OCI-LY7 (cell line): ENCODE measurements at regions not wholly inside any gene's neighbourhood (a gene's known extent, or its start where the extent isn't known, plus 50 kb on each side); places are given as distances from the start of the nearest gene placed in this dataset.

ENCODE experiments used
- BruUV-seq: library from RNA; stranded (reverse); fragments of 400-500 nt; replicated peaks from 2 replicates; lab custom pipeline; 2021; lab: Mats Ljungman, UMichigan
- CTCF ChIA-PET: fragments of 300-600 bp; sonication (Branson Sonifier 250); formaldehyde crosslinking; loops from one replicate; lab custom pipeline; 2022; ENCODE audit warnings: antibody characterized with exemption; ENCODE audit not compliant: unreplicated experiment; lab: Charles Lee
- POLR2A ChIA-PET: fragments of 300-600 bp; sonication (Branson Sonifier 250); formaldehyde crosslinking; loops from one replicate; lab custom pipeline; 2022; ENCODE audit warnings: antibody characterized with exemption; lab: Charles Lee
- DNase-seq: peaks from one replicate; pipeline ENCODE4 v3.0.0-alpha.2; 2015; ENCODE audit warnings: low spot score
- H2AFZ ChIP-seq: fragments of 200-600 bp; sonication (generic), shearing (Covaris generic); 2 replicates; pipeline ENCODE4 v1.6.1; 2014; ENCODE audit warnings: mild to moderate bottlenecking, antibody characterized with exemption, low read length, moderate library complexity
- H3K27ac ChIP-seq: fragments of 200-600 bp; sonication (generic); 2 replicates; pipeline ENCODE4 v1.5.1; 2014; ENCODE audit warnings: mixed run types, low read depth, mild to moderate bottlenecking, moderate library complexity, low read length, inconsistent platforms; ENCODE audit not compliant: poor library complexity, severe bottlenecking
- H3K36me3 ChIP-seq: fragments of 200-600 bp; sonication (generic); 2 replicates; pipeline ENCODE4 v1.6.1; 2014; ENCODE audit warnings: mild to moderate bottlenecking, antibody characterized with exemption, low read length, moderate library complexity, mixed read lengths; ENCODE audit not compliant: insufficient read depth
- H3K4me1 ChIP-seq: fragments of 200-600 bp; sonication (generic); 2 replicates; pipeline ENCODE4 v1.5.1; 2014; ENCODE audit warnings: mild to moderate bottlenecking, low read length; ENCODE audit not compliant: insufficient read depth, poor library complexity, severe bottlenecking
- H3K4me2 ChIP-seq: fragments of 200-600 bp; sonication (generic); 2 replicates; pipeline ENCODE4 v1.6.1; 2014; ENCODE audit warnings: mild to moderate bottlenecking, low read length
- H3K4me3 ChIP-seq: fragments of 200-600 bp; sonication (generic); 2 replicates; pipeline ENCODE4 v1.5.1; 2014; ENCODE audit warnings: mild to moderate bottlenecking, low read depth, low read length; ENCODE audit not compliant: poor library complexity, severe bottlenecking
- H3K79me2 ChIP-seq: fragments of 200-600 bp; sonication (generic); 2 replicates; pipeline ENCODE4 v1.6.1; 2016; ENCODE audit warnings: low read depth, mild to moderate bottlenecking, low read length, moderate library complexity, mixed read lengths; ENCODE audit not compliant: insufficient read depth
- H3K9me2 ChIP-seq: fragments of 200-600 bp; sonication (generic); 2 replicates; pipeline ENCODE4 v1.6.1; 2016; ENCODE audit warnings: mild to moderate bottlenecking, low read length, mixed read lengths; ENCODE audit not compliant: insufficient read depth
- H3K9me3 ChIP-seq: fragments of 200-600 bp; sonication (generic); 2 replicates; pipeline ENCODE4 v1.6.1; 2014; ENCODE audit warnings: mild to moderate bottlenecking, mixed run types, low read length, mixed read lengths
- H4K20me1 ChIP-seq: fragments of 200-600 bp; sonication (generic); 2 replicates; pipeline ENCODE4 v1.6.1; 2014; ENCODE audit warnings: mild to moderate bottlenecking, antibody characterized with exemption, low read length, moderate library complexity, mixed read lengths; ENCODE audit not compliant: insufficient read depth
- EZH2phosphoT487 ChIP-seq: fragments of 200-600 bp; sonication (generic); IDR thresholded peaks from 2 replicates; pipeline ENCODE4 v1.6.1; 2018; ENCODE audit warnings: low read depth, borderline replicate concordance, mild to moderate bottlenecking, mixed run types, antibody characterized with exemption, low read length, moderate library complexity, mixed read lengths
- intact Hi-C: fragments of 100-400 bp; cut with micrococcal nuclease; formaldehyde crosslinking; loops from one replicate; pipeline ENCODE4 v1.10.0; 2022; ENCODE audit not compliant: unreplicated experiment
- TF ChIP-seq, protein P1 (sequence below): fragments of 200-600 bp; sonication (generic); conservative IDR thresholded peaks from 2 replicates; pipeline ENCODE4 v1.5.1; 2014; ENCODE audit warnings: mild to moderate bottlenecking, antibody characterized with exemption, low read length, moderate library complexity, mixed read lengths

DNA sequence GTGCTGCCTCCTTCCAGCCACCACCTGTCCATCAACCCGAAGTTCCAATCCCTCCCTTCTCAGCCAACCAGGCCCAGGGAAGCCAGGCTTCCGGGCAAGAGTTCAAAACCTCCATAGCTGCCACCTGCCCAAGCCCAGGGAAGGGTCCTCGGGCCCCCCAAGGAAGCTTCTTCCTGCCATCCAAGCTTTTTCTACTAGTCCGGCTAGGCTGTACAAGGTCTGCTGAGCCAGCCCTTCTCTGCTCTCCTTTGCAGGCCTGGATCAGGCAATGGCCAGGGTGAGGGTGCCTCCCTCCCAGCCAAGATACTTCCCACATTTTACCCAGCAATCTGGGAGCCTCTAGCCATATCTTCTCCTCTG lies 96.2 kb downstream of the PJA1 start:
- no peak for DNase-seq
- no peaks in the 10 kb centered on the region for H4K20me1 ChIP-seq
- intact Hi-C loops: no loop called here
- H3K4me3 ChIP-seq: no peak overlapping the region
- POLR2A ChIA-PET: no interaction called here
- no peak for TF ChIP-seq EZH2phosphoT487
- TF ChIP-seq, protein P1, sequence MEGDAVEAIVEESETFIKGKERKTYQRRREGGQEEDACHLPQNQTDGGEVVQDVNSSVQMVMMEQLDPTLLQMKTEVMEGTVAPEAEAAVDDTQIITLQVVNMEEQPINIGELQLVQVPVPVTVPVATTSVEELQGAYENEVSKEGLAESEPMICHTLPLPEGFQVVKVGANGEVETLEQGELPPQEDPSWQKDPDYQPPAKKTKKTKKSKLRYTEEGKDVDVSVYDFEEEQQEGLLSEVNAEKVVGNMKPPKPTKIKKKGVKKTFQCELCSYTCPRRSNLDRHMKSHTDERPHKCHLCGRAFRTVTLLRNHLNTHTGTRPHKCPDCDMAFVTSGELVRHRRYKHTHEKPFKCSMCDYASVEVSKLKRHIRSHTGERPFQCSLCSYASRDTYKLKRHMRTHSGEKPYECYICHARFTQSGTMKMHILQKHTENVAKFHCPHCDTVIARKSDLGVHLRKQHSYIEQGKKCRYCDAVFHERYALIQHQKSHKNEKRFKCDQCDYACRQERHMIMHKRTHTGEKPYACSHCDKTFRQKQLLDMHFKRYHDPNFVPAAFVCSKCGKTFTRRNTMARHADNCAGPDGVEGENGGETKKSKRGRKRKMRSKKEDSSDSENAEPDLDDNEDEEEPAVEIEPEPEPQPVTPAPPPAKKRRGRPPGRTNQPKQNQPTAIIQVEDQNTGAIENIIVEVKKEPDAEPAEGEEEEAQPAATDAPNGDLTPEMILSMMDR: no peak
- H3K9me2 ChIP-seq: no peaks in the 10 kb centered on the region
- H3K9me3 ChIP-seq: no peaks in the 10 kb centered on the region
- H3K36me3 ChIP-seq: no peaks in the 10 kb centered on the region
- no peak overlapping the region for H3K4me2 ChIP-seq
- no peak overlapping the region for H2AFZ ChIP-seq
- CTCF ChIA-PET: no interaction called here
- H3K4me1 ChIP-seq: no peaks in the 10 kb centered on the region
- H3K27ac ChIP-seq: no peak overlapping the region
- H3K79me2 ChIP-seq: no peaks in the 10 kb centered on the region
- no TSS peak for BruUV-seq

DNA sequence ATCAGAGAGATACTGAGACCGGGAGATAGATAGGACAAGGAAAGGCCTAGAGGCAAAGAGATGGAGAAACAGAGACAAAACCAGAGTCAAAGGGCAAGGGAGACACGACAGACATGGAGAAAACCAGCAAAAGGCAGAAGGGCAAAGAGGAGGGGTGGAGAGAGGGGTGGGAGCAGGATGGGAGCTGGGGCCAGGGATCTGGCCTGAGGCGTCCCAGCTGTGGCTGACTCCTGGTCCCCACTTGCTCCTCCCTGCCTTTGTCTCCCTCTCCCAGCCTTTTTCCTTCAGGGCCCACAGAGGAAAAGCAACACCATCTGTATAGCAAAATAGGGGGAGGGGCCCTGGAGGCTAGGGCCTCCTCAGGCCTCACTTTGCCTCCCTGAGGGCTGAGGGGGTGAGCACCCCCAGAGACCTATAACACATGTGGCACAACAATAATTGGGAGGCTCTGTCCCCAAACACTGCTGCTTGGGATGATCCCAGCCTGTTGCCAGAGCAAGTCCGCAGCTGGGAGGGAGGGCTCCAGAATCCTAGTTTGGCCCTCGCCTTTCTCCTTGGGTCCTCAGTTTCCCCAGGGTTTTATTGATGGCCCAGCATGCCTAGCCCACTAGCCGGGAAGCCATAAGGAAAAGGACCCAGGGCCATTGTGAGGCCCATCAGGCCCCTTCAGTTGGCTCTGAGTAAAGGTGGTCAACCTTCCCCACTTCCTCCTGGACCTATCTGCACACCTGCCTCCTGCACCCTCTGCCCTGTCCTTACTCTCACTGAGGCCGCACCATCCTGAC lies 96.8 kb downstream of the PJA1 start:
- Histone ChIP-seq H3K4me3 (no peak overlapping the region), H3K9me3 (no peaks in the 10 kb centered on the region), H3K9me2 (no peaks in the 10 kb centered on the region), H2AFZ (no peak overlapping the region), H3K27ac (no peak overlapping the region), H3K36me3 (no peaks in the 10 kb centered on the region), H3K79me2 (no peaks in the 10 kb centered on the region), H3K4me2 (no peak overlapping the region), H4K20me1 (no peaks in the 10 kb centered on the region), H3K4me1 (no peaks in the 10 kb centered on the region)
- BruUV-seq: no TSS peak
- ChIA-PET POLR2A (interaction anchor here (0.6 kb wide), 1 partner anchor 121 kb away, joined by 5 read pairs; no protein-coding TSS in a partner anchor), CTCF (no interaction called here)
- DNase-seq: no peak
- intact Hi-C loops: no loop called here
- TF ChIP-seq, protein P1: no peak
- no peak for TF ChIP-seq EZH2phosphoT487

DNA sequence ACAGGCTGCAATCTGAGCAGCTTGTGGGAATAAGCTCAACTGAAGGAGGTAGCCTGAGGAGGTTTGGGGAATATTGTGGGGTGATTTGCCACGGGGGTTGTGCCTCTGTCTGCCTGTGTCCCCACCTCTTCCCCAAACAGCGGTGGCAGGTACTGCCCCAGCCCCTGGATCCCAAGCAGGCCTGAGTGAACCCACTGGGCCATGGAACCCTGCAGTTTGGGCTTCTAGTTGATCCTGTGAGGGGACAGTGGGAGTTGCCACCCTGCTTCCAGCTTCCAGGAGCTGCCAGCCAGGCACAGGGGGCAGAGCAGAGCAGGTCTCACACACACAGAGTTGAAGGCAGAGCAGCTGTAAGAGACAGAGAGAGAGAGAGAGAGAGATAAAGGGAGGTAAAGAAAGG lies 97.4 kb downstream of the PJA1 start:
- CTCF ChIA-PET: no interaction called here
- no peak for DNase-seq
- H3K36me3 ChIP-seq: no peaks in the 10 kb centered on the region
- H3K27ac ChIP-seq: no peak overlapping the region
- H3K4me2 ChIP-seq: no peak overlapping the region
- BruUV-seq: no TSS peak
- H3K79me2 ChIP-seq: no peaks in the 10 kb centered on the region
- no peak overlapping the region for H2AFZ ChIP-seq
- no peaks in the 10 kb centered on the region for H3K4me1 ChIP-seq
- intact Hi-C loops: no loop called here
- TF ChIP-seq, protein P1: no peak
- POLR2A ChIA-PET: interaction anchor here (0.6 kb wide), 1 partner anchor 121 kb away, joined by 5 read pairs; no protein-coding TSS in a partner anchor
- no peaks in the 10 kb centered on the region for H4K20me1 ChIP-seq
- no peaks in the 10 kb centered on the region for H3K9me2 ChIP-seq
- H3K4me3 ChIP-seq: no peak overlapping the region
- H3K9me3 ChIP-seq: no peaks in the 10 kb centered on the region
